PC-3 (cell line): ENCODE measurements at regions not wholly inside any gene's neighbourhood (a gene's known extent, or its start where the extent isn't known, plus 50 kb on each side); places are given as distances from the start of the nearest gene placed in this dataset.

Experiments
- ATAC-seq: fragments of 200-7000 bp; cut with Tn5 transposase; 2 replicates; pipeline ENCODE4 v1.9.1; 2020; ENCODE audit warnings: mild to moderate bottlenecking, moderate library complexity
- BruUV-seq: library from RNA; stranded (reverse); fragments of 400-500 nt; replicated peaks from 2 replicates; lab custom pipeline; 2021; lab: Mats Ljungman, UMichigan
- CTCF ChIA-PET: fragments of 300-600 bp; sonication (Branson Sonifier 250); formaldehyde crosslinking; loops from one replicate; lab custom pipeline; 2022; ENCODE audit warnings: antibody characterized with exemption; lab: Charles Lee
- POLR2A ChIA-PET: fragments of 300-600 bp; sonication (Branson Sonifier 250); formaldehyde crosslinking; loops from one replicate; lab custom pipeline; 2022; ENCODE audit warnings: antibody characterized with exemption; ENCODE audit not compliant: unreplicated experiment; lab: Charles Lee
- DNase-seq: peaks from one replicate; pipeline ENCODE4 v3.0.0-alpha.2; 2015
- H2AFZ ChIP-seq: fragments of 300-600 bp; sonication (generic); 2 replicates; pipeline ENCODE4 v1.6.0; 2016; ENCODE audit warnings: antibody characterized with exemption, low read length
- H3F3A ChIP-seq: fragments of 300-600 bp; sonication (generic); one replicate; pipeline ENCODE4 v1.6.0; 2017; ENCODE audit warnings: antibody characterized with exemption, low read length, control low read depth, mild to moderate bottlenecking; ENCODE audit not compliant: unreplicated experiment
- H3K27ac ChIP-seq: fragments of 300-600 bp; sonication (generic); 2 replicates; pipeline ENCODE4 v1.5.1; 2016; ENCODE audit warnings: mild to moderate bottlenecking, low read length
- H3K27me3 ChIP-seq: fragments of 300-600 bp; sonication (generic); 2 replicates; pipeline ENCODE4 v1.6.1; 2016; ENCODE audit warnings: low read length, mixed read lengths
- H3K36me3 ChIP-seq: fragments of 300-600 bp; sonication (generic); 2 replicates; pipeline ENCODE4 v1.6.1; 2016; ENCODE audit warnings: low read depth, mixed run types, low read length, mixed read lengths
- H3K4me1 ChIP-seq: fragments of 300-600 bp; sonication (generic); 2 replicates; pipeline ENCODE4 v1.5.1; 2016; ENCODE audit warnings: low read length; ENCODE audit not compliant: insufficient read depth
- H3K4me2 ChIP-seq: fragments of 300-600 bp; sonication (generic); 2 replicates; pipeline ENCODE4 v1.6.0; 2016; ENCODE audit warnings: low read length
- H3K4me3 ChIP-seq: fragments of 300-600 bp; sonication (generic); 2 replicates; pipeline ENCODE4 v1.5.1; 2016; ENCODE audit warnings: mild to moderate bottlenecking, low read length, mixed read lengths
- H3K79me2 ChIP-seq: fragments of 300-600 bp; sonication (generic); 2 replicates; pipeline ENCODE4 v1.6.1; 2017; ENCODE audit warnings: low read length, mixed read lengths
- H3K9ac ChIP-seq: fragments of 300-600 bp; sonication (generic); 2 replicates; pipeline ENCODE4 v1.6.0; 2016; ENCODE audit warnings: mild to moderate bottlenecking, low read length
- H3K9me2 ChIP-seq: fragments of 300-600 bp; sonication (generic); replicated peaks from 2 replicates; pipeline ENCODE4 v1.6.1; 2016; ENCODE audit warnings: mixed run types, low read length, mixed read lengths
- H3K9me3 ChIP-seq: fragments of 300-600 bp; sonication (generic); 2 replicates; pipeline ENCODE4 v1.6.1; 2016; ENCODE audit warnings: low read length, mixed read lengths
- H4K20me1 ChIP-seq: fragments of 300-600 bp; sonication (generic); 2 replicates; pipeline ENCODE4 v1.6.1; 2016; ENCODE audit warnings: low read length, mixed read lengths
- CTCF ChIP-seq: fragments of 300-600 bp; sonication (generic); conservative IDR thresholded peaks from 2 replicates; pipeline ENCODE4 v1.5.1; 2017; ENCODE audit warnings: antibody characterized with exemption, low read depth, mild to moderate bottlenecking, low read length
- EZH2 ChIP-seq: fragments of 300-600 bp; sonication (generic); IDR thresholded peaks from one replicate; pipeline ENCODE4 v1.6.1; 2017; ENCODE audit warnings: antibody characterized with exemption, mild to moderate bottlenecking, low read length; ENCODE audit not compliant: unreplicated experiment
- EZH2phosphoT487 ChIP-seq: fragments of 300-600 bp; sonication (generic); IDR thresholded peaks from 2 replicates; pipeline ENCODE4 v1.6.1; 2018; ENCODE audit warnings: mild to moderate bottlenecking, antibody characterized with exemption, low read length, borderline replicate concordance
- intact Hi-C: fragments of 100-400 bp; cut with micrococcal nuclease; formaldehyde crosslinking; loops from 2 replicates; pipeline ENCODE4 v1.9.0; 2023

- no peaks in the 10 kb centered on the region for H3K9me2 ChIP-seq
- no peaks in the 10 kb centered on the region for H3K4me1 ChIP-seq
- no peak overlapping the region for H3K9ac ChIP-seq
- intact Hi-C loops, result no loop called here
- H4K20me1 ChIP-seq, result no peaks in the 10 kb centered on the region
- H3K79me2 ChIP-seq, result no peaks in the 10 kb centered on the region
- DNase-seq (no peak), ATAC-seq (no peak)
- H2AFZ ChIP-seq, result no peak overlapping the region
- H3K4me3 ChIP-seq, result no peak overlapping the region
- TF ChIP-seq CTCF (no peak), EZH2phosphoT487 (no peak), EZH2 (no peak)
- ChIA-PET CTCF (no interaction called here), POLR2A (no interaction called here)
- no peaks in the 10 kb centered on the region for H3K36me3 ChIP-seq
- BruUV-seq, result no TSS peak
- H3F3A ChIP-seq, result no peaks in the 10 kb centered on the region
- H3K27me3 ChIP-seq, result 0 out of 2 replicates have a peak, but pooled peaks cover 5% of the 10 kb centered on the region
- no peak overlapping the region for H3K4me2 ChIP-seq
- no peak overlapping the region for H3K27ac ChIP-seq
- H3K9me3 ChIP-seq, result no peaks in the 10 kb centered on the region
Measured at GRCh38 chr4:120144041-120144440, 77.4 kb upstream of the MAD2L1 start.

- Histone ChIP-seq H3K4me2 (no peak overlapping the region), H3K27ac (no peak overlapping the region), H3K9me3 (no peaks in the 10 kb centered on the region), H3K27me3 (no peaks in the 10 kb centered on the region), H2AFZ (no peak overlapping the region), H3K9me2 (no peaks in the 10 kb centered on the region), H4K20me1 (no peaks in the 10 kb centered on the region), H3K9ac (no peak overlapping the region), H3F3A (no peaks in the 10 kb centered on the region), H3K4me3 (no peak overlapping the region), H3K4me1 (no peaks in the 10 kb centered on the region), H3K36me3 (no peaks in the 10 kb centered on the region), H3K79me2 (no peaks in the 10 kb centered on the region)
- TF ChIP-seq CTCF (no peak), EZH2 (no peak), EZH2phosphoT487 (no peak)
- ChIA-PET POLR2A (no interaction called here), CTCF (no interaction called here)
- BruUV-seq, result no TSS peak
- ATAC-seq (no peak), DNase-seq (no peak)
- intact Hi-C loops, result no loop called here
Measured at GRCh38 chr4:120139392-120139791, 72.7 kb upstream of the MAD2L1 start.

GRCh38 chr4:120132935-120133334 is 66.3 kb upstream of the MAD2L1 start:
- H3K27ac ChIP-seq, result no peak overlapping the region
- H3K79me2 ChIP-seq, result no peaks in the 10 kb centered on the region
- no peak overlapping the region for H3K4me2 ChIP-seq
- POLR2A ChIA-PET, result no interaction called here
- H2AFZ ChIP-seq, result no peak overlapping the region
- no TSS peak for BruUV-seq
- H3K4me1 ChIP-seq, result no peaks in the 10 kb centered on the region
- DNase-seq, result peak; percentile 15
- H3K9ac ChIP-seq, result no peak overlapping the region
- TF ChIP-seq EZH2 (no peak), EZH2phosphoT487 (no peak), CTCF (no peak)
- H3K9me2 ChIP-seq, result no peaks in the 10 kb centered on the region
- intact Hi-C loops, result no loop called here
- no peak for ATAC-seq
- no peaks in the 10 kb centered on the region for H3K9me3 ChIP-seq
- H4K20me1 ChIP-seq, result no peaks in the 10 kb centered on the region
- H3K36me3 ChIP-seq, result no peaks in the 10 kb centered on the region
- no peaks in the 10 kb centered on the region for H3K27me3 ChIP-seq
- H3K4me3 ChIP-seq, result no peak overlapping the region
- no peaks in the 10 kb centered on the region for H3F3A ChIP-seq
- CTCF ChIA-PET, result no interaction called here
